ENCODE measurements at regions not wholly inside any gene's neighbourhood (a gene's known extent, or its start where the extent isn't known, plus 50 kb on each side); places are given as distances from the start of the nearest gene placed in this dataset.

DNA sequence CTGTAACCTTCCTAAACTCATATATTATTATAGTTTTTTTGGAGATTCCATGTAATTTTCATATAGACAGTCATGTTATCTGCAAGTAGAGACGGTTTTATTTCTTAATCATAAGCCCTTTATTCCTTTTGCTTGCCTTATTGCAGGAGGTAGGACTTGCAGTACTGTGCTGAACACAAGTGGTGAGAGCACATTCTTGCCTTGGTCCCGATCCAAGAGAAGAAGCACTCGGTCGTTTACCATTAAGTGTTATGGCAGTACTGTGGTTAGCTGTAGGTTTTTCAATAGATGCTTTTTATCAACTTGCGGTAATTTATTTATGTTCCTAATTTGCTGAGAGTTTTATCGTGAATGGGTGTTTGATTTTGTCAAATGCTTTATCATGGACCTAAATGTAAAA is 305.7 kb downstream of the DYSF start:
- WGBS (ENCODE audit: extremely low coverage, insufficient coverage, insufficient read length) = no CpG with 5 or more reads among the region's 6 CpGs
- Histone ChIP-seq H3K9me3 (ENCODE audit: insufficient read depth, low read depth, low read length) (peaks cover 1% of the 10 kb centered on the region), H2BK12ac (ENCODE audit: low read length) (no peak overlapping the region)

DNA sequence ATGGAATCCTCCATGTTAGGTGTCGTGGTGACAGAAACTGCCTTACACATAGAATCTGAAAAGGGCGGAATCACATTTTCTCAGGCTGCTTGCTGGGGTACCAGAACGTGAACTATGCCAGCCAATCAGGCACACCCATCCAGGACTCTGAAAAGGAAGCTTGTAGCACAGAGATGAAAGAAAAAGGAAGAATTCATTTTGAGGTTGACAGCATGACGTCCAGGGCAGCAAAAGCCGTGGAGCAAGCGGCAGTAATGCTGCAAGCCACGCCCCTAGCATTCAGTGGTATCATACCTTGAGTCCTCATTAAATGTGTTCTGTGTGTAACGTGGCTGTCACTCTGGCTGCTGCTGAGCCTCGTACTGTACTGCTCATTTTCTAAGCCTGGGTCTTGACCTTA is 304.0 kb downstream of the DYSF start:
- Histone ChIP-seq H2AK5ac (ENCODE audit: low read length) (no peak overlapping the region), H3K79me2 (ENCODE audit: control insufficient read depth, insufficient read depth, low read length, poor library complexity) (no peaks in the 10 kb centered on the region), H3K27me3 (ENCODE audit: insufficient read depth, low read length) (no peaks in the 10 kb centered on the region), H3K14ac (ENCODE audit: low read length) (no peak overlapping the region), H4K91ac (ENCODE audit: low read depth, low read length) (no peak overlapping the region), H2BK12ac (ENCODE audit: low read length) (no peak overlapping the region), H3K4ac (ENCODE audit: low read depth, low read length) (no peak overlapping the region), H3K4me2 (ENCODE audit: low read length) (no peak overlapping the region), H3K79me1 (ENCODE audit: low read length) (no peaks in the 10 kb centered on the region), H3K23ac (ENCODE audit: low read length) (no peak overlapping the region), H3K4me1 (ENCODE audit: control insufficient read depth in 1 of 2, insufficient read depth in 2 of 2, low read length in 2 of 2) (peaks cover 0 to 2% of the 10 kb centered on the region in 2 experiments), H4K12ac (ENCODE audit: low read depth, low read length) (no peak overlapping the region), H4K8ac (ENCODE audit: low read depth, low read length) (no peak overlapping the region), H3K9ac (ENCODE audit: low read length) (no peak overlapping the region), H3K9me3 (ENCODE audit: insufficient read depth, low read depth, low read length) (no peaks in the 10 kb centered on the region), H3K4me3 (ENCODE audit: low read depth, low read length) (no peak overlapping the region), H2BK120ac (ENCODE audit: insufficient read depth, low read length, poor library complexity) (no peak overlapping the region), H2BK5ac (ENCODE audit: low read depth, low read length, poor library complexity) (no peak overlapping the region), H3K18ac (ENCODE audit: low read length) (no peak overlapping the region), H3K27ac (ENCODE audit: low read depth, low read length) (no peak overlapping the region), H2AFZ (ENCODE audit: insufficient read depth, low read length, poor library complexity) (no peak overlapping the region), H3K36me3 (ENCODE audit: control insufficient read depth in 1 of 2, insufficient read depth in 2 of 2, low read length in 2 of 2) (no peaks in the 10 kb centered on the region)
- no CpG with 5 or more reads among the region's 9 CpGs for WGBS (ENCODE audit: extremely low coverage, insufficient coverage, insufficient read length)
- DNase-seq = no peak

More for the DNA sequence above, 305.7 kb downstream of the DYSF start:
- H3K23ac ChIP-seq (ENCODE audit: low read length) = no peak overlapping the region
- no peaks in the 10 kb centered on the region for H3K36me3 ChIP-seq (ENCODE audit: control insufficient read depth in 1 of 2, insufficient read depth in 2 of 2, low read length in 2 of 2)
- no peak overlapping the region for H3K14ac ChIP-seq (ENCODE audit: low read length)
- H3K4me2 ChIP-seq (ENCODE audit: low read length) = no peak overlapping the region
- H4K91ac ChIP-seq (ENCODE audit: low read depth, low read length) = no peak overlapping the region
- no peak for DNase-seq
- peaks cover 0 to 2% of the 10 kb centered on the region in 2 experiments for H3K4me1 ChIP-seq (ENCODE audit: control insufficient read depth in 1 of 2, insufficient read depth in 2 of 2, low read length in 2 of 2)
- no peak overlapping the region for H4K8ac ChIP-seq (ENCODE audit: low read depth, low read length)
- no peak overlapping the region for H2BK120ac ChIP-seq (ENCODE audit: insufficient read depth, low read length, poor library complexity)
- H3K27ac ChIP-seq (ENCODE audit: low read depth, low read length) = no peak overlapping the region
- H3K18ac ChIP-seq (ENCODE audit: low read length) = no peak overlapping the region
- H2BK5ac ChIP-seq (ENCODE audit: low read depth, low read length, poor library complexity) = no peak overlapping the region
- no peaks in the 10 kb centered on the region for H3K79me2 ChIP-seq (ENCODE audit: control insufficient read depth, insufficient read depth, low read length, poor library complexity)
- no peak overlapping the region for H4K12ac ChIP-seq (ENCODE audit: low read depth, low read length)
- H3K4ac ChIP-seq (ENCODE audit: low read depth, low read length) = no peak overlapping the region
- H2AFZ ChIP-seq (ENCODE audit: insufficient read depth, low read length, poor library complexity) = no peak overlapping the region
- no peaks in the 10 kb centered on the region for H3K79me1 ChIP-seq (ENCODE audit: low read length)
- H3K27me3 ChIP-seq (ENCODE audit: insufficient read depth, low read length) = no peaks in the 10 kb centered on the region
- H2AK5ac ChIP-seq (ENCODE audit: low read length) = no peak overlapping the region
- no peak overlapping the region for H3K4me3 ChIP-seq (ENCODE audit: low read depth, low read length)
- H3K9ac ChIP-seq (ENCODE audit: low read length) = no peak overlapping the region

DNA sequence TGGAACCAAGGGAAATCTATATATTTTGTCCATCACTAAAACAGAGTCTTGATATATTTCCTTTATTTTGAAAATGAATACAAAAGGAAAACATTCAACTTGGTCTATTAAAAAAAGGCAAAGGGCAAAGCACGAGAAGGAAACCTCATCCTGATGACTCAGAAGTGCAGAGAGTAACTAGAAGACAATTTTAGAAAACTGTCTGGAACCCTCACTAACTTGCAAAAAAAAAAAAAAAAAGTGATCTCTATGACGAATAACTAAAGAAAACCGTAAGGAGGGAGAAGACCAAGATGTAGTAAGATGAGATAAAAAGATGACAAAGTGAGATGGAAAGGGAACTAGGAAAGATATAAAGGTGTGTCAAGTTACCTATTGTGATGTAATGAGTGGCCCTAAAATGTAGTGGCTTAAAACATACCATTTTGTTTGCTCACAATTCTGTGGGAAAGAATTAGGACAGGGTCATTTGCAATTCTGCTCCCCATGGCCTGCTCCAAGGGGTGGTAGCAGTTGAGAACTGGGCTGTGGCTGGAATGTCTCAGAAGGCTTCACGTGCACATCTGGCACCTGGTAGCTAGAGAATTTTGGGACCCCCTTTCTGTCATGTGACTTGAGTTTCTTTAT is 303.0 kb downstream of the DYSF start:
- H2AFZ ChIP-seq (ENCODE audit: insufficient read depth, low read length, poor library complexity) = no peak overlapping the region
- no peaks in the 10 kb centered on the region for H3K79me1 ChIP-seq (ENCODE audit: low read length)
- H4K12ac ChIP-seq (ENCODE audit: low read depth, low read length) = no peak overlapping the region
- no peak overlapping the region for H3K4me2 ChIP-seq (ENCODE audit: low read length)
- no peak overlapping the region for H3K4ac ChIP-seq (ENCODE audit: low read depth, low read length)
- no peak overlapping the region for H2BK120ac ChIP-seq (ENCODE audit: insufficient read depth, low read length, poor library complexity)
- H3K23ac ChIP-seq (ENCODE audit: low read length) = no peak overlapping the region
- H4K91ac ChIP-seq (ENCODE audit: low read depth, low read length) = no peak overlapping the region
- H2AK5ac ChIP-seq (ENCODE audit: low read length) = no peak overlapping the region
- no peak overlapping the region for H3K18ac ChIP-seq (ENCODE audit: low read length)
- no peak overlapping the region for H3K9ac ChIP-seq (ENCODE audit: low read length)
- no peaks in the 10 kb centered on the region for H3K27me3 ChIP-seq (ENCODE audit: insufficient read depth, low read length)
- no peak overlapping the region for H3K14ac ChIP-seq (ENCODE audit: low read length)
- no peaks in the 10 kb centered on the region for H3K36me3 ChIP-seq (ENCODE audit: control insufficient read depth in 1 of 2, insufficient read depth in 2 of 2, low read length in 2 of 2)
- peaks cover 0 to 2% of the 10 kb centered on the region in 2 experiments for H3K4me1 ChIP-seq (ENCODE audit: control insufficient read depth in 1 of 2, insufficient read depth in 2 of 2, low read length in 2 of 2)
- WGBS (ENCODE audit: extremely low coverage, insufficient coverage, insufficient read length) = no CpG with 5 or more reads among the region's 4 CpGs
- no peaks in the 10 kb centered on the region for H3K9me3 ChIP-seq (ENCODE audit: insufficient read depth, low read depth, low read length)
- H3K79me2 ChIP-seq (ENCODE audit: control insufficient read depth, insufficient read depth, low read length, poor library complexity) = no peaks in the 10 kb centered on the region
- no peak overlapping the region for H3K27ac ChIP-seq (ENCODE audit: low read depth, low read length)
- DNase-seq = no peak
- no peak overlapping the region for H2BK12ac ChIP-seq (ENCODE audit: low read length)
- H3K4me3 ChIP-seq (ENCODE audit: low read depth, low read length) = no peak overlapping the region
- no peak overlapping the region for H2BK5ac ChIP-seq (ENCODE audit: low read depth, low read length, poor library complexity)
- no peak overlapping the region for H4K8ac ChIP-seq (ENCODE audit: low read depth, low read length)

DNA sequence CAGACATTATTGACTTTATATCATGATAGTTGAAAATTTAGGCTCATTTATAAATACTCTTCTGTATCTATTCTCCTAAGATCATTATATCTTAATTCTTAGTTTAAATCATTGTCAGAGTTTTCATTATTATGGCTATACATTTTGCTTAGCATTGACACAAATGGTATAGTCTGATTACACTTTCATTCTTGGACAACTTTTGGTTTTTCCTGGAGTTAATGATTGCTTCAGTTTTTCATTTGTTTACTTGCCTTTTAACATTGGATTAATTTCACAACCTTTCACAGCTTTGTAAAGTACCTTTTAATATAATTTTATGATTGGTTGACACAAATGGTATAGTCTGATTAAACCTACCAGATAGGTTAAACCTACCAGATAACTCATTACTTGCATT is 298.2 kb downstream of the DYSF start:
- Histone ChIP-seq H3K23ac (ENCODE audit: low read length) (no peak overlapping the region), H2AFZ (ENCODE audit: insufficient read depth, low read length, poor library complexity) (no peak overlapping the region), H3K9ac (ENCODE audit: low read length) (no peak overlapping the region), H3K9me3 (ENCODE audit: insufficient read depth, low read depth, low read length) (peaks cover 2% of the 10 kb centered on the region), H3K79me2 (ENCODE audit: control insufficient read depth, insufficient read depth, low read length, poor library complexity) (no peaks in the 10 kb centered on the region), H4K91ac (ENCODE audit: low read depth, low read length) (no peak overlapping the region), H3K27ac (ENCODE audit: low read depth, low read length) (no peak overlapping the region), H4K12ac (ENCODE audit: low read depth, low read length) (no peak overlapping the region), H3K36me3 (ENCODE audit: control insufficient read depth in 1 of 2, insufficient read depth in 2 of 2, low read length in 2 of 2) (no peaks in the 10 kb centered on the region), H3K14ac (ENCODE audit: low read length) (no peak overlapping the region), H3K4me3 (ENCODE audit: low read depth, low read length) (no peak overlapping the region), H2BK12ac (ENCODE audit: low read length) (no peak overlapping the region), H3K79me1 (ENCODE audit: low read length) (peaks cover 16% of the 10 kb centered on the region), H3K4me1 (ENCODE audit: control insufficient read depth in 1 of 2, insufficient read depth in 2 of 2, low read length in 2 of 2) (peaks cover 35 to 39% of the 10 kb centered on the region in 2 experiments), H4K8ac (ENCODE audit: low read depth, low read length) (no peak overlapping the region), H2AK5ac (ENCODE audit: low read length) (no peak overlapping the region), H3K4me2 (ENCODE audit: low read length) (no peak overlapping the region), H3K4ac (ENCODE audit: low read depth, low read length) (no peak overlapping the region), H2BK120ac (ENCODE audit: insufficient read depth, low read length, poor library complexity) (no peak overlapping the region), H3K18ac (ENCODE audit: low read length) (no peak overlapping the region), H2BK5ac (ENCODE audit: low read depth, low read length, poor library complexity) (no peak overlapping the region), H3K27me3 (ENCODE audit: insufficient read depth, low read length) (no peaks in the 10 kb centered on the region)
- no peak for DNase-seq
